H1 (cell line): ENCODE measurements at regions not wholly inside any gene's neighbourhood (a gene's known extent, or its start where the extent isn't known, plus 50 kb on each side); places are given as distances from the start of the nearest gene placed in this dataset.

Experiments used
- CTCF ChIA-PET: fragments of 300-600 bp; sonication (Branson Sonifier 250); formaldehyde crosslinking; loops from one replicate; lab custom pipeline; 2021; ENCODE audit not compliant: partially characterized antibody; lab: Charles Lee
- POLR2A ChIA-PET: fragments of 300-600 bp; sonication (Branson Sonifier 250); formaldehyde crosslinking; loops from one replicate; lab custom pipeline; 2021; ENCODE audit warnings: inconsistent platforms; ENCODE audit not compliant: partially characterized antibody; lab: Charles Lee
- DNase-seq, 2 experiments: peaks; one replicate each; pipeline versions ENCODE4 v3.0.0 to v3.0.0-alpha.2; 2010 to 2022; ENCODE audit warnings: low spot score in 2 of 2, low read depth in 1 of 2, mixed read lengths in 1 of 2
- FAIRE-seq: peaks from 2 replicates; lab custom pipeline; 2011; peaks lifted over from hg19 to GRCh38; lab: Jason Lieb, UNC
- H2AFZ ChIP-seq: 2 replicates; pipeline ENCODE4 v1.8.1; 2012; ENCODE audit warnings: low read length, inconsistent platforms
- H2AK5ac ChIP-seq: 2 replicates; pipeline ENCODE4 v1.6.1; 2013; ENCODE audit warnings: low read depth, low read length
- H2BK120ac ChIP-seq: replicated peaks from 2 replicates; pipeline ENCODE3; 2013; ENCODE audit warnings: low read depth, low read length, inconsistent platforms
- H2BK12ac ChIP-seq: 2 replicates; pipeline ENCODE4 v1.6.1; 2013; ENCODE audit warnings: low read depth, low read length
- H2BK15ac ChIP-seq: 2 replicates; pipeline ENCODE4 v1.6.1; 2013; ENCODE audit warnings: low read length
- H2BK20ac ChIP-seq: 2 replicates; pipeline ENCODE4 v1.6.1; 2013; ENCODE audit warnings: low read length
- H2BK5ac ChIP-seq: 2 replicates; pipeline ENCODE4 v1.6.1; 2013; ENCODE audit warnings: low read depth, low read length
- H3K14ac ChIP-seq: 2 replicates; pipeline ENCODE4 v1.6.1; 2013; ENCODE audit warnings: inconsistent platforms; ENCODE audit not compliant: insufficient read length
- H3K18ac ChIP-seq: 2 replicates; pipeline ENCODE4 v1.6.1; 2013; ENCODE audit warnings: low read length; ENCODE audit errors: extremely low read depth
- H3K23ac ChIP-seq: 2 replicates; pipeline ENCODE4 v1.6.1; 2013; ENCODE audit warnings: inconsistent platforms; ENCODE audit not compliant: insufficient read length
- H3K23me2 ChIP-seq: 2 replicates; pipeline ENCODE4 v1.6.1; 2013; ENCODE audit warnings: low read depth, low read length
- H3K27ac ChIP-seq: 2 replicates; pipeline ENCODE4 v1.6.1; 2011; ENCODE audit warnings: low read depth, low read length, inconsistent platforms
- H3K27me3 ChIP-seq, 4 experiments: replicated peaks in 1 of 4; 1 replicate in 1 of 4; 2 replicates in 3 of 4; pipeline versions ENCODE4 v1.6.1 to v1.8.1; 2011 to 2013; ENCODE audit warnings: low read length in 3 of 4, mild to moderate bottlenecking in 3 of 4, inconsistent platforms in 2 of 4, mixed read lengths in 2 of 4, moderate library complexity in 1 of 4; ENCODE audit not compliant: control insufficient read depth in 3 of 4, insufficient read depth in 3 of 4; ENCODE audit errors: extremely low read depth in 1 of 4
- H3K36me3 ChIP-seq, 4 experiments: 2 replicates each; pipeline versions ENCODE4 v1.6.1 to v1.8.1; 2011 to 2013; ENCODE audit warnings: mild to moderate bottlenecking in 4 of 4, low read length in 3 of 4, moderate library complexity in 2 of 4, control low read depth in 1 of 4, inconsistent platforms in 1 of 4; ENCODE audit not compliant: insufficient read depth in 4 of 4, control insufficient read depth in 2 of 4
- H3K4ac ChIP-seq: replicated peaks from 2 replicates; pipeline ENCODE3; 2013; ENCODE audit warnings: low read length, low read depth, mixed read lengths, inconsistent platforms; ENCODE audit not compliant: insufficient read length
- H3K4me1 ChIP-seq, 4 experiments: replicated peaks in 1 of 4; 1 replicate in 1 of 4; 2 replicates in 3 of 4; pipeline versions ENCODE4 v1.6.1 to v1.8.1; 2011 to 2013; ENCODE audit warnings: low read length in 3 of 4, inconsistent platforms in 2 of 4, mixed read lengths in 1 of 4; ENCODE audit not compliant: insufficient read depth in 4 of 4, control insufficient read depth in 3 of 4
- H3K4me2 ChIP-seq, 2 experiments: 2 replicates each; pipeline versions ENCODE4 v1.6.1 to v1.8.1; 2011 to 2013; ENCODE audit warnings: low read depth in 2 of 2, low read length in 2 of 2, control low read depth in 1 of 2, inconsistent platforms in 1 of 2, mild to moderate bottlenecking in 1 of 2; ENCODE audit not compliant: insufficient read depth in 1 of 2
- H3K4me3 ChIP-seq, 4 experiments: fragments of 200-600, 300-600 bp in 1 of 4; sonication (generic), shearing (Covaris generic), sonication (Bioruptor Twin) in 1 of 4; 2 replicates each; pipeline versions ENCODE4 v1.5.1 to v1.8.1; 2011 to 2016; ENCODE audit warnings: low read length in 4 of 4, low read depth in 3 of 4, control low read depth in 2 of 4, inconsistent platforms in 2 of 4, mild to moderate bottlenecking in 2 of 4, mixed read lengths in 1 of 4, moderate library complexity in 1 of 4; ENCODE audit not compliant: insufficient read depth in 2 of 4; ENCODE audit errors: extremely low read depth in 1 of 4
- H3K56ac ChIP-seq: replicated peaks from 2 replicates; pipeline ENCODE3; 2013; ENCODE audit warnings: low read depth, mild to moderate bottlenecking, mixed read lengths, low read length, inconsistent platforms; ENCODE audit not compliant: insufficient read length
- H3K79me1 ChIP-seq: 2 replicates; pipeline ENCODE4 v1.6.1; 2013; ENCODE audit warnings: low read depth, low read length, control low read depth
- H3K79me2 ChIP-seq, 2 experiments: 2 replicates each; pipeline versions ENCODE4 v1.6.1 to v1.8.1; 2012 to 2013; ENCODE audit warnings: low read length in 2 of 2, mild to moderate bottlenecking in 2 of 2, inconsistent platforms in 1 of 2; ENCODE audit not compliant: insufficient read depth in 2 of 2, control insufficient read depth in 1 of 2
- H3K9ac ChIP-seq, 4 experiments: replicated peaks in 1 of 4; 1 replicate in 1 of 4; 2 replicates in 3 of 4; pipeline versions ENCODE4 v1.6.1 to v1.8.1; 2011 to 2013; ENCODE audit warnings: low read depth in 3 of 4, low read length in 3 of 4, control low read depth in 2 of 4, mild to moderate bottlenecking in 2 of 4, moderate library complexity in 2 of 4, inconsistent platforms in 1 of 4; ENCODE audit errors: extremely low read depth in 1 of 4
- H3K9me3 ChIP-seq, 2 experiments: 2 replicates each; pipeline versions ENCODE4 v1.6.1 to v1.8.1; 2012 to 2013; ENCODE audit warnings: mild to moderate bottlenecking in 2 of 2, moderate library complexity in 2 of 2, control low read depth in 1 of 2, inconsistent platforms in 1 of 2, low read depth in 1 of 2, low read length in 1 of 2, mixed read lengths in 1 of 2; ENCODE audit not compliant: insufficient read depth in 2 of 2
- H4K20me1 ChIP-seq, 2 experiments: replicated peaks in 1 of 2; 2 replicates each; pipeline versions ENCODE3 to v1.8.1; 2011 to 2013; ENCODE audit warnings: inconsistent platforms in 2 of 2, low read length in 2 of 2, mild to moderate bottlenecking in 1 of 2; ENCODE audit not compliant: insufficient read depth in 2 of 2, control insufficient read depth in 1 of 2
- H4K5ac ChIP-seq: 2 replicates; pipeline ENCODE4 v1.6.1; 2013; ENCODE audit warnings: low read length, low read depth, mixed read lengths, inconsistent platforms; ENCODE audit not compliant: insufficient read length
- H4K8ac ChIP-seq: 2 replicates; pipeline ENCODE4 v1.8.0; 2013; ENCODE audit warnings: mild to moderate bottlenecking, moderate library complexity, low read length, inconsistent platforms; ENCODE audit not compliant: insufficient read depth; ENCODE audit errors: extremely low read depth
- H4K91ac ChIP-seq: replicated peaks from 2 replicates; pipeline ENCODE3; 2013; ENCODE audit warnings: low read length, mixed read lengths, inconsistent platforms; ENCODE audit not compliant: insufficient read length
- EZH2 ChIP-seq: fragments of 200-600 bp; sonication (generic); IDR thresholded peaks from 2 replicates; pipeline ENCODE4 v1.7.1; 2012; ENCODE audit warnings: low read depth, mild to moderate bottlenecking, moderate library complexity, low read length, inconsistent platforms; ENCODE audit not compliant: severe bottlenecking
- FOSL1 ChIP-seq: IDR thresholded peaks from 2 replicates; pipeline ENCODE4 v1.6.1; 2011; ENCODE audit warnings: mild to moderate bottlenecking, low read depth, low read length, moderate library complexity; ENCODE audit not compliant: insufficient read depth
- GABPA ChIP-seq: IDR thresholded peaks from 2 replicates; pipeline ENCODE4 v1.6.1; 2011; ENCODE audit warnings: mild to moderate bottlenecking, low read length, moderate library complexity, borderline replicate concordance; ENCODE audit not compliant: insufficient read depth
- GTF2F1 ChIP-seq: IDR thresholded peaks from 2 replicates; pipeline ENCODE4 v1.6.1; 2012; ENCODE audit warnings: low read depth, low read length, improper control_type of control experiment, borderline replicate concordance
- HDAC2 ChIP-seq, 2 experiments: fragments of 300-600 bp in 1 of 2; sonication (generic) in 1 of 2; IDR thresholded peaks; 2 replicates each; pipeline ENCODE4 v1.6.1; 2011 to 2012; ENCODE audit warnings: low read depth in 2 of 2, low read length in 2 of 2, mild to moderate bottlenecking in 2 of 2, moderate library complexity in 2 of 2, borderline replicate concordance in 1 of 2, inconsistent platforms in 1 of 2
- JUND ChIP-seq: IDR thresholded peaks from 2 replicates; pipeline ENCODE4 v1.6.1; 2011; ENCODE audit warnings: mild to moderate bottlenecking, improper control_type of control experiment, low read length
- MAFK ChIP-seq: IDR thresholded peaks from 2 replicates; pipeline ENCODE4 v1.6.1; 2012; ENCODE audit warnings: low read depth, mild to moderate bottlenecking, improper control_type of control experiment, low read length
- POLR2AphosphoS5 ChIP-seq: IDR thresholded peaks from 2 replicates; pipeline ENCODE4 v1.6.1; 2011; ENCODE audit warnings: low read depth, low read length
- TCF12 ChIP-seq: IDR thresholded peaks from 2 replicates; pipeline ENCODE4 v1.6.1; 2011; ENCODE audit warnings: low read depth, mild to moderate bottlenecking, low read length
- YY1 ChIP-seq: IDR thresholded peaks from 2 replicates; pipeline ENCODE4 v1.6.1; 2011; ENCODE audit warnings: low read depth, mild to moderate bottlenecking, low read length
- WGBS, 2 experiments: shearing (Covaris generic) in 1 of 2; methylation state at CpG; one replicate each; pipeline versions ENCODE4 v1.1.6 to v1.1.7; 2013 to 2015; ENCODE audit warnings: low lambda C conversion rate in 2 of 2, mixed read lengths in 2 of 2, inconsistent platforms in 1 of 2, low coverage in 1 of 2, missing lambda C conversion rate in 1 of 2; ENCODE audit not compliant: insufficient replicate concordance in 2 of 2, insufficient coverage in 1 of 2, insufficient read length in 1 of 2; ENCODE audit errors: extremely low coverage in 1 of 2, missing lambda C conversion rate in 1 of 2; 5-methylcytosine and 5-hydroxymethylcytosine counted together
- TF ChIP-seq, protein P1 (sequence below): IDR thresholded peaks from 2 replicates; pipeline ENCODE4 v1.6.1; 2012; ENCODE audit warnings: inconsistent platforms

DNA sequence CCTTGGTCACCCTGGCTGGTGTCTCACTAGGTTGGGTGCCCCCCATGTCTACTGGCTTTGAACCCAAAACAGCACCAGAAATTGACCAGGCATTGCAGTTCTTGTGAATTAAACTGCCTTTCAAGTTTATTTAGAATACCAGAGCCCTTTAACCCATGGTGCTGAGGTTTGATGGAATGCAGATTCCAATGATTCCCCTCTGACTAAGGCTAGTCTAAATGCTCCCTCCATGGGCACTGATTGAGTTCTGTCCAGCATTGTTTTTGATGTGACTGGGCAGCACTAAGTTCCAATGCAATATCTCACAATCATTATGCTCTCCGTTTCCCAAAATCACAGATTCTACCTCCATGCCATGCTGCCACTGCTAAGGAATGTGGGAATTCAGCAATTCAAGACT is 1047.4 kb upstream of the LRRN3 start:
- Histone ChIP-seq H3K23ac (no peak overlapping the region), H4K8ac (no peak overlapping the region), H3K79me2 (no peaks in the 10 kb centered on the region), H4K5ac (no peak overlapping the region), H3K23me2 (no peaks in the 10 kb centered on the region), H2AK5ac (no peak overlapping the region), H3K36me3 (no peaks in the 10 kb centered on the region), H3K9ac (no peak overlapping the region), H3K4me3 (no peak overlapping the region), H2BK120ac (no peak overlapping the region), H3K56ac (no peak overlapping the region), H4K91ac (no peak overlapping the region), H2BK20ac (no peak overlapping the region), H3K14ac (no peak overlapping the region), H3K9me3 (no peaks in the 10 kb centered on the region; a peak in 1 of 4 replicates), H4K20me1 (no peaks in the 10 kb centered on the region), H2BK5ac (no peak overlapping the region), H2BK15ac (no peak overlapping the region), H2BK12ac (no peak overlapping the region), H3K4me1 (no peaks in the 10 kb centered on the region), H3K18ac (no peak overlapping the region), H3K27me3 (no peaks in the 10 kb centered on the region), H3K4me2 (no peak overlapping the region), H3K4ac (no peak overlapping the region), H3K79me1 (no peaks in the 10 kb centered on the region), H3K27ac (no peak overlapping the region), H2AFZ (no peak overlapping the region)
- TF ChIP-seq EZH2 (no peak), GTF2F1 (no peak), FOSL1 (no peak), TCF12 (no peak), MAFK (no peak), YY1 (no peak), HDAC2 (IDR thresholded peaks at IDR 0.05; ENCODE audit: borderline replicate concordance in 1 of 2, low read depth in 2 of 2, low read length in 2 of 2) (no peak), POLR2AphosphoS5 (no peak), GABPA (no peak), JUND (no peak)
- TF ChIP-seq, protein P1, sequence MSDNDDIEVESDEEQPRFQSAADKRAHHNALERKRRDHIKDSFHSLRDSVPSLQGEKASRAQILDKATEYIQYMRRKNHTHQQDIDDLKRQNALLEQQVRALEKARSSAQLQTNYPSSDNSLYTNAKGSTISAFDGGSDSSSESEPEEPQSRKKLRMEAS, result no peak
- DNase-seq (no peak), FAIRE-seq (no peak)
- ChIA-PET CTCF (no interaction called here), POLR2A (no interaction called here)
- WGBS, 2 experiments, result 100% methylated on average over 1 of the region's 1 CpG; no CpG with 5 or more reads in 1 of the 2 experiments
